ENCODE measurements at regions not wholly inside any gene's neighbourhood (a gene's known extent, or its start where the extent isn't known, plus 50 kb on each side); places are given as distances from the start of the nearest gene placed in this dataset.
"Not testable (repeated sequence)": the region's sequence is repeated elsewhere in the genome, so short reads cannot be mapped to it uniquely, and the experiment has no call there.

DNA sequence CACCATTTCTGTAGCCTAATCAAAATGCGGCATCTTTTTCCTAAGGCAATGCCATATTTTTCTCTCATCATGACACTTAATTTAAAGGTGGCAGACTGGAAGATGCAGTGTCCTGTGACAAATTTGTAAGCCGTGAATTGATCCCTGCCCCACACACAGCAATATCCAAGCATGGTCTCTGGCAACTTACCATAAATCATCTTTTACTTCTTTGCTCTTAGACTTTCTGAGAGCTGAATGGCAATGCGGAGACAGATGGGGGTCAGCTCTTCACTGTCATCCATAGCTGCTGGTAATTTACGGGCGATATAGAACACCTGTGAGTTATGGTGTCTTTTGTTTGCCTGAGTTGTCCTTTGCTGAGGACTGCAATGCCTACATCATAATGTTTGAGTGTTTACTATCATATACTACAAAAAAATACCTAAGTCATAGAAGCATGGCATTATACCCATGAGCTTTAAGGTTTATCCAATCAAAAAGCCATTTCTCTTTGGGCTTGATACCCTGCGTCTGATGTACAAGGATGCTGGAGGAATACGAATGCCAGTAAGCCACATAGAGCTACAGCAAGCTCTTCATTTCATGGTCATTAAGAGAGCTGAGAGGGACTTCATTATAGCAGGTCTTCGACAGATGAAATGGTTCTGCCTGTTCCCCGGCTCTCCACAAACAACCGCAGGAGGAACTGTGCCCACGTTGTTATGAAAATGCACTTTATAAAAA, 148.1 kb downstream of the TRIML1 start:
- DNase-seq (ENCODE audit: low spot score), result no peak

DNA sequence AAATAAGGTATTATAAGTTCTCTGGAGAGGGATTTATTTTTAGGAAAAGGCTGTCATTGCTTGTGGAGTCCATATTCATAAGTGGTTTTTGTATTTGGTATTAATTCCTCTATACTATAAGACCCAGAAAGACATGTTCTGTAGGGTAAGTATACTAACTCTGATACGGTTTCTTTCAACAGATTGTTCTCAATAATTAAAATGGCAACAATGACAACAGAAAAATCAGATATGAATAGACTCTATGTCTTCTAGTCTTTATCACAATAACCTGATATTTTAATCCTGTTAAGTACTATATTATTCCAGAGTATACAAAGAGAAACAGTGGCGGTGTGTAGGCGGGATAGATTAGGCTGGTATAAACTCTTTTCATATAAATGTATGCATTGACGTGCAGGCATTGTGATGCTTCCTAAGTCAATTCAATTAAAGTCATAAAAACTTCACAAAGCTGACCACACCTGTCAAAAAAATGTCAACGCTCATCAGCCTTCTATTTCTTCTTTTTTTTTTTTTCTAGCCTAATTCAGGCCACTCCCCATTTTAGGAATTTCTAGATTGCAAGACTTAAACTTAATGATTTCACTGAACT, 150.4 kb downstream of the TRIML1 start:
- DNase-seq (ENCODE audit: low spot score), result no peak

DNA sequence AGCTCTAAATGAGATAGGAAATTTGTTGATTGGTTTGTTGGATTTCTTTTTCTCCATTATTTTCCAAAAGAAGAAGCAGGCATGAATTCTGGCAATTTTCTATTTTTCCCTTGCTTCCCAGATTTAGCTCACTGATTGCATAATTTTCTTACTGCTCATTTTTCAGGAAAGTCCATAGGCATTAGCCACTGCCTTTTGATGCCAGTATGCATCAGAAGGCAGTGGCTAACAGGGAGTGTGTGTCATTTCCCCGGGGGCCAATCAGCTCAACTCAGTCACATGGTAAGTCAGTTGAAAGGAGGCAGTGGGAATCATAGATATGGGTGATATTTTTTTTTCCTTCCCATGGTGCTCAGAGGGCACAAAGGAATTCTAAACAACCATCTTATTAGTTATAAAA, 156.7 kb downstream of the TRIML1 start:
- DNase-seq (ENCODE audit: low spot score), result peak; percentile 19

DNA sequence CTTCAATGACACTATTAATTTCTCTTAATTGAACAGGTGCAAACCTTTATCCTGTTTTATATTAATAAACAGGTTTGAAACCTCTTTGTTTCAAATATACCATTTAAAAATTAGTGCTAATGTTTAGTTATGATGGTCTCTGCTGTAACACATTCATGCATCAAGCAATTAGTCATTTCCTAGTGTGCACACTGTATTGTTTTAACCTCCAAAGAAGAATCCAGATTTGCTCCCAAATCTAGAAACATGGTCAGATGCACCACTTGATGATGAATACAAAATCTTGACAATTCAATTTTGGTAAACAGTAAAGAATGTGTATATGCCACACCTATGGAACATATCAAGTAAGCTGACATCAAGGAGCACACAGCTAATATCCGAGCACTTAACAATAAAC, 157.1 kb downstream of the TRIML1 start:
- no peak for DNase-seq (ENCODE audit: low spot score)

DNA sequence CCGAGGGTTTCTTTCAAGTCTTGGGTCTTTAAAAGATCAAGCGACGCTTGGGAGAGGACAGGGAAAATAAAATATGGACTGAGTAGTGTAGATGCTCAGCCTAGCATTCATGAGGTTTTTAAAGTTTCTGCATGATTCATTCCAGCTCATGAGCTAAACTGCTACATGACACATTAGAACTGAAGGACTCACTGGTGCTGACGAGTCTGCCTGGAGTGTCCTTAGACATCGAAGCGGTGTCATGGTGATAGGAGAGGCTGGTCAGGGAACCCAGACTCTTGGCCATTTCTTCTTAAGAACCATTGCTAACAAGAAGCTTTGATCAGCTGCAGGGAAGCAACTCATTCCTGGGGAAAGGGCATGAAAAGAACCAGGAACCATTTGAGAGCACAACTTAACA, 158.6 kb downstream of the TRIML1 start:
- peak; percentile 55 for DNase-seq (ENCODE audit: low spot score)

DNA sequence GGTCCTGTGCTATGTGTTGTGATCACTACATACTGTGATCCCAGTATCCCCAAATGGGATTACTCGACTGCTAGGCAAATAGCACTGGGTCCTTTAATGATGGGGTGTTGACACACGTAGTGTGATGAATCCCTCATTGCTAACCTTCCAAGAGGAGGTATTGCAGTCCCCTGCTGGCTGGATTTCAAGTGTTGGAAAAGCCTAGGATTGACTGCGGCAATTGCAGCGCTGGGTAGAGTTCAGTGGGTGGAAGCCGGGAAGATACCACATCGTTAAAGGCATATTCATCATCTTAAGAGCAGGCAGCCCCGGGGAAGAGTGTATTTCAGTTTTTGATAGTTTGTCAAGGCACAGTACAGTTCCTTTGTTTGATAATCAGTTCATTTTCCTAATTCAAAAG, 159.9 kb downstream of the TRIML1 start:
- no peak for DNase-seq (ENCODE audit: low spot score)

DNA sequence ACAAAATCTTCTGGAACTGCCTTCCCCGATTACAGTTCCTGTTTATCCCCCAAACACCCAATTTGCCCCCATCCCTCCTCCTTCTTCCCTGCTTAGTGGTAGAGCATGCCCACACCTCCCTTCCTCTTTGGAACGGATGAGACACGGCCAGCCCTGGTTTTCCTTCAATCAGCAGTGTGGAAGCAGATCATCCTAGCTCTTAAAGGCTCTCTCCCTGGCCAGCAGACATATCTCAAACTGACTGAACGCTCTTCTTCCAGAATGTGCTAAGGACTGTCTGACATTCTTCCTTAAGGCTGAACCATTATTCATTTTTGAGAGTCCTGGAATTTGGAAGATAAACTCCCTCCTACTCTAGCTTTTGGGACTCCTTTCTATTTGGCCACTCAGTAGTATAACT, 161.1 kb downstream of the TRIML1 start:
- no peak for DNase-seq (ENCODE audit: low spot score)

DNA sequence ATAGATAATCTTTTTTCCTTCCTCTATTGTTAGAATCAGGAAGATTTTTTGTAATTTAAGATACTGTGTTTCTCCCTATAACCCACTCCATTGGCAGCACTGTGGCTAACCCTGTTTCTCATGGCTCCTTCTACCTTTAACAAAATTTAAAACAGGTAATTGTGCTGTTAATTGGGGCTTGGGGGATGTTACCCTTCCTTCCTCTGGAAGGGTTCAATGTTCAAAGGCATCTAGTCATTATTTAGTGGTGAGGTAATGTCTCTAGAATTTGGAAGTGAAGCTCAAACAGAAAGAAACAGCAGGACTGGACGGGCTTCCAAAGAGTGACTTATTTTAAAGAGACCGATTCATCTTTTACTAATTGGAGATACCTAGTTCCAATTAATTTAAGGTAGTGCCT, 166.4 kb downstream of the TRIML1 start:
- DNase-seq (ENCODE audit: low spot score), result no peak

DNA sequence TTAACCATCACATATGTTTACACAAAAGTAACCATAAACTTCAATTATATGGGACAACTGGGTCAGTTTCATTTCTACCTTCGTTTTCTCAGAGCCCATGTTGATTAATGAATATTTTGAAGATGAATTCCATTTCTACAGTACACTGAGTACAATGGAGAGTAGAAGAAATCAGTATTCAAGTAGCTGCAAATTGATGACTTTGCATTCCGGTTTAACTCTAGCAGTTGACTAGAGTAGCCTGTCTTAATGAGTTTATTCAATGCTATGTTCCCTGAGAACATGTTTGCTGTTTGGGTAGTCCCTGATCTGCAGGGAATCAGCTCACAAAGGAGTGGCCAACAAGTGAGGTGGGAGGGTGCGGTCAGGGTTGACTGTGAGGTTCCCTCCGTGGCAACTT, 168.3 kb downstream of the TRIML1 start:
- no peak for DNase-seq (ENCODE audit: low spot score)

DNA sequence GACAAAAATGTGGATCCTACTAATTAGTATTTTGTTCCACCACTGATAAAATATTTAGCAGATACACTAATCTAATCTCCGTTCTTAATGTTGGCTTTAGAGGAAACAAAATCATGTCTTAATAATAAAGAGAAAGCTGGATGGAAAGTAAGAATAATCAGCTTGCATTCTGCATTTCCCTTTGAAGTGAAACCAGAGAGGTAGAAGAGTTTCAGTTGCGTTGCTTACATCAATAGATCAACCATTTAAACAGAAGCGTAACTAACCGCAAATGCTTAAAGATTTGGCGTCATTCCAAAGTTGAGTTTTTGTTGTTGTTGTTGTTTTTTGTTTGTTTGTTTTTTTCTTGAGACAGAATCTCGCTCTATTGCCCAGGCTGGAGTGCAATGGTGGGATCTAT, 168.9 kb downstream of the TRIML1 start:
- no peak for DNase-seq (ENCODE audit: low spot score)

DNA sequence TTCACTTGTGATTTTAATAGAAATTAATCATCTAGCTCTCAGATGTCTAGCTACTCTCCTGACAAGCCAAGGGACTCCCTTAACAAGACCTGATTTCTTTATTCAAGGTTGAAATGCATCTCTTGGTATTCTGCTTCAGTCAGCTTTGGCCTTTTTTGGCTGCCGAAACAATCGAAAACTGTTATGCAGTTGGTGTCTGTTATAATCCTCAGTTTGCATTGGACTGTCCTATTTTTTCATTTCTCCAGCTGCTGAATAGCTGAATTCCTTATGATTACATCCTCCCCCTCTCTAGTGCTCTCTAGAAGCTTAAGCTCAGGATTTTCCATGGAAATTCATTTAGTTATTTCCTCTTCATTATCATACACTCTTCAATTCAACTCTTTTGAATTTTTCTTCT, 177.2 kb downstream of the TRIML1 start:
- no peak for DNase-seq (ENCODE audit: low spot score)

DNA sequence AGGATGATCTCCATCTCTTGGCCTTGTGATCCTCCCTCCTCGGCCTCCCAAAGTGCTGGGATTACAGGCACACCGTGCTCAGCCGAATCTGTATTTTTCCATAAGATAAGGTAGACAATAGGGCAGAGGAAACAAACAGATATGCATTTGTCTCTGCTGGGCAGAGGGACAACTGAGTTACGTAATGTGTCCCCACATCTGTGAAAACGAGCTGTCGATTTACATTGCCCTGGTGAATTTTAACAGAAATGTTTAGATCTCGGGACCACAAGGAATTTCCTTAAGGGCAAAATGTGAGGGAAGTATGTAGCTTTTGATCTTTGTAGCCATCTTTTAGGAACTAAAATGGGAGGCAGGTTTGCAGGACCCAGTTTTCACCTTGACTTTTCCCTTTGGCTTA, 189.7 kb downstream of the TRIML1 start:
- no peak for DNase-seq (ENCODE audit: low spot score)

DNA sequence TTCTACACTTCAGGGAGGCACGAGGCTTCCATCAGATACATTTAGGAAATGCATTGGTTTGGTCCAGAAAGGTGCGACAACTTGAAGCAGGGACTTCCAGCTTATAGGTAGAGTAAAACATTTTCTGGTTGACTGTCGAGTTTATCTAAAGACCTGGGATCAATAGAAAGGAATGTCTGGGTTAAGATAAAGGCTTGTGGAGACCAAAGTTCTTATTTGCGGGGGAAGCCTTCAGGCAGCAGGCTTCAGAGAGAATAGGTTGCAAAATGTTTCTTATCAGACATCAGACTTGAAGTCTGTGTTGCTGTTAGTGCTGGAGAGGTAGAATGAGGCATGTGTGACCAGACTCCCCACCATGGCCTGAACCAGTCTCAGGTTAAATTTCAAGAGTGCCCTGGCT, 190.3 kb downstream of the TRIML1 start:
- no peak for DNase-seq (ENCODE audit: low spot score)

DNA sequence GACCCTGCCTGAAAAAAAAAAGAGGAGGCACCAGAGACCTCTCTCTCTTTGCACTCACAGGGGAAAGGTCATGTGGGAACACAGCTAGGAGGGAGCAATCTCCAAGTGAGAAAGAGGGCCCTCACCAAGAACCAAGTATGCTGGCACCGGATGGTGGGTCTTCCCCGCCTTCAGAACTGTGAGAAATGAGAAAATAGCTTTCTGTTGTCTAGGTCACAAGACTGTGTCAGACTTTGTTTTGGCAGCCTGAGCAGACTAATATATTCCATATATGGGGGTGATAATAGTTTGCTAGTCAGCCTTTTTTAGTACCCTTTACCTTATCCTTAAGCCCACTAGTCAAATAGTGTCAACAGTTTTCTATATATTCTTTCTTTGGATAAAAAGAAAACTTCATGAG, 193.0 kb downstream of the TRIML1 start:
- DNase-seq (ENCODE audit: low spot score), result no peak

DNA sequence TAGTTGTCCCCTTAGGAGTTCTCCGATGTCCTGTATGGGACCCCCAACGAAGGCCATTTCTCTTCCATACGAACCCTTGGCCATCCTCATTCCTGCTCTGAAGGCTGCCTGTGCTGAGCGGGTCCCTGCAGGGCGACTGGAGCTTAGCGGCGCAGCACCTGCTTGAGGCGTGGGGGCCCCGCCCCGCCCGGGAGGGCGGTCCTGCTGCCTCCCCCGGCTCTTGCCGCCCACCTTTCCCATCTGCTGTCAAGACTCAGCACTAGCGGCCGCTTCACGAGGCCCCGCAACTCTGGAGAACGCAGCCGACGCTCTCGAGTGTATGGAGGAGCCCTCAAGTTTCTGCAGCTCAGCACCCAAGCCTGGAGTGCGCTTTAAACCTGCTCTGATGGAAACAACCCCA, 197.7 kb downstream of the TRIML1 start:
- DNase-seq (ENCODE audit: low spot score), result no peak

DNA sequence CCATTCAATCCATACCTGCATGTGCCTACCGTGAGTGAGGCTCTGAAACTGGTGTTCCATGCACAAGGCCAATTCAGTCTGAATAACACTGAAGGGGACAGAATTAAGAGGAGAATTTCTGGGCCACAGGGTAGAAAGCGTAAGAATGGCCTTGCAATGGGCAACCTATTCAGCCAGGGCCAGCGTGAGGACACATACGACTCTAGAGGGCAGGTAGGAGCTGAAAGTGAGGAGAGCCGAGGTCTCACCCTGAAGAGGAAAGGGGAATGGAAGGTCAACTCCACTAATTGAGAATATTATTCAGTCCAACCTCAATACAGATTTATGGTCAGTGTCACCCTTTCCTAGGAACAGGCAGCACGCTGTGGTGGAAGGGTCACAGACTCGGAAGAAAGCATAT, 202.2 kb downstream of the TRIML1 start:
- DNase-seq (ENCODE audit: low spot score), result no peak

DNA sequence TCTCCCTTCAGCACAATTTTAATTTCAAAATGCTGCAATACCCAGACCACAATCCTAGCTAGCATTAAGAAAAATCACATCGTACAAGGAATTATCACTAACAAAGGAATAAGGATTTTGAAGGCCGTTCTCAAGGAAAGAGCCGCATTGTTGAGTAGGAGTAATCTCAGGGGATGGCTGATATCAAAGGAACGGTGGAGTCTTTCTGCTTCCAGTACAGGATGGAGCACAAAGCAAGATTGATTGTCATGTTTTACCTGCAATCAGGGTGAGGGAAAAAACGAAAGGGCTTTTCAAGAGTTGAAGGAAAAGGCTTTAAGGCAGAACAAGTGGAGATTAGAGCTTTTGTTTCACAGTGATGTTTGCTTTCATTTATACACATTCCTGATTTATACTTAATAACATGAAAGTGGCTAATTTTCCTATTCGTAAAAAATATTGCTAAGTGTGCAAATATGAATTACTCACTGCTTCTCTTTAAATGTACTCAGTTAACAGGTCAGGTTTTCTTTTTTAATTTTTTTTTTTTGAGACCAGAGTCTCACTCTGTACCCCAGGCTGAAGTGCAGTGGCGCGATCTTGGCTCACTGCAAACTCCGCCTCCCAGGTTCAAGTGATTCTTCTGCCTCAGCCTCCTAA, 207.0 kb downstream of the TRIML1 start:
- no peak for DNase-seq (ENCODE audit: low spot score)

DNA sequence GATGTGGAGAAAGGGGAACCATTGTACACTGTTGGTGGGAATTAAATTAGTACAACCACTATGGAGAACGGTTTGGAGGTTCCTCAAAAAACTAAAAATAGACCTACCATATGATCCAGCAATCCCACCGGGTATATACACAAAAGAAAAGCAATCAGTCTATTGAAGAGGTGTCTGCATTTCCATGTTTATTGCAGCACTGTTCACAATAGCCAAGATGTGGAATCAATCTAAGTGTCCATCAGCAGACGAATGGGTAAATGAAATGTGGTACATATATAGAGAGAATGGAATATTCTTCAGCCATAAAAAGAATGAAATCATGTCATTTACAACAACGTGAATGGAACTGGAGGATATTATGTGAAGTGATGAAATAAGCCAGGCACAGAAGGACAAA, 208.1 kb downstream of the TRIML1 start:
- no peak for DNase-seq (ENCODE audit: low spot score)

DNA sequence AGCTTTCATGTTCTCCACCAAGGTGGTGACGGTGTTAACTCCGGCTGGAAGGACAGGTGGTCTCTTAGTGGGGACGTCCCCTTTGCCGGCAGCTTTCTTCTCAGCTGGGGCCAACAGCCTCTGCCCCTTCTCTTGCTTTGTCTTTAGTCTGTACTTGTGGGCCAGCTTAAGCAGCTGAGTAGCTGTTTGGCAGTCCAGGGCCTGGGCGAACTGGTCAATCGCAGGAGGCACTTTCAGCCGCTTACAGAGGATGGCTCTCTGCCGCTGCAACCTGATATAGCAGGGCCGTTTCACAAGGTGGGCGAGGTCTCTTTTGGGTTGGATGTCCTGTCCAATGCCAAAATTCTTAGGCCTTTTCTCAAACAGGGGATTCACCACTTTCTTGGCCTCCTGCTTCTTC, 210.3 kb downstream of the TRIML1 start:
- not testable (repeated sequence) for DNase-seq (ENCODE audit: low spot score)

DNA sequence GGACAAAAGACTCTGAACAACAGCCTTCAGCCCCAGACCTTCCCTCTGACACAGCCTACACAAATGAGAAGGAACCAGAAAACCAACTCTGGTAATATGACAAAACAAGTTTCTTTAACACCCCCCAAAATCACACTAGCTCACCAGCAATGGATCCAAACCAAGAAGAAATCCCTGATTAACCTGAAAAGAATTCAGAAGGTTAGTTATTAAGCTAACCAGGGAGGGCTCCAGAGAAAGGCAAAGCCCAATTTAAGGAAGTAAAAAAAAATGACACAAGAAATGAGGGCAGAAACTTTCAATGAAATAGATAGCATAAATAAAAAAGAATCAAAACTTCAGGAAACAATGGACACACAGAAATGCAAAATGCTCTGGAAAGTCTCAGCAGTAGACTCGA, 224.0 kb downstream of the TRIML1 start:
- DNase-seq (ENCODE audit: low spot score), result no peak

DNA sequence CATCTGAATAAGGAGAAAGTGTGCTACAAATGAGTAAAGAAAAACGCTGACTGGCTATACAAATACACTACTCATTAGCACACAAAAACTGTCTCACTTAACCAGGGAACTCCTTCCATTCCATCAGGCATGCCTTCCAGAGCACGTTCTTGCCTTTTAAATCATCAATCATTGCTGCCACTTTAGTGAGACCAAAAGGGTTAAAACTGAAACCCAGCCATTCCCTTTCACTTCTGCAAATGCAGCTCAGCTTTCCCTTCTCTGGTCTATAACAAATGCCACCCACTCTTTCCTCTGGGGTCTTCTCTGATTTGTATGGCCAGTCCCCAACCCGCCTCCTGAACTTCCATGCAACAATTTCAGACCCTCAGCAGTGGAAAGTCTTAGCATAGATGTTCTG, 231.5 kb downstream of the TRIML1 start:
- no peak for DNase-seq (ENCODE audit: low spot score)

DNA sequence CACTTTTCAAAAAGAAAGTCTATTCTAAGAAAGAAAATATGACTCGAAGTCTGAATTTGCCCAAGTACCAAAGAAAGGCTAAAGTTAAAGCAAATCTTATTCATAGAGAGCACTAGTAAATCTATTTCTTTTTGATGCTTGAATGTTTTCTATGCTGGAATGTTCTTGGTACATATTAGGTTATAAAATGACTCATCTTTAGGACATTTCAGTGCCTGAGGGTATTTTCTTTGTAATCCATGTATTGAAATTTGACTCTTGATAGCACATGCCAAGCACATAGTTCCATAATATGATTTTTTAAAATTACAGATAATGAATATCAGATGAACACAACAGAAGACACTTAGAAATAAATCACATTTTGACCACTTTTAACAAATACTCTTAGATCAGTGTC, 232.8 kb downstream of the TRIML1 start:
- DNase-seq (ENCODE audit: low spot score), result no peak

DNA sequence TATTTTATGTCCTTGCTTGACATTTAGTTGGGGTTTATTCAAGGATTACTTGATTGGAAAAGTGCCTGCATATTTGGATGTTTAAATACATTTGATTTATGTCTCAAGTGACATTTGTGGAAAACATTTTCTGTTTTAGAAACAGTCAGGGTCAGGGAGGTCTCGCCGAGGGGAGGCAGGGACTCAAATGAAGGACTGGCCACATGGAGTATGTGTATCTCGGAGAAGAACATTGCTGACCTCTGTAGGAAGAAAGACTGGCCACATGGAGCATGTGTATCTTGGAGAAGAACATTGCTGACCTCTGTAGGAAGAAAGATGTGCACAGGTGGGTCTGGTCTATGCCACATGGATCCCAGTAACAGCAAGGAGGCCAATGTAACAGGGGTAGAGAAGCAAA, 233.6 kb downstream of the TRIML1 start:
- DNase-seq (ENCODE audit: low spot score), result peak; percentile 46

DNA sequence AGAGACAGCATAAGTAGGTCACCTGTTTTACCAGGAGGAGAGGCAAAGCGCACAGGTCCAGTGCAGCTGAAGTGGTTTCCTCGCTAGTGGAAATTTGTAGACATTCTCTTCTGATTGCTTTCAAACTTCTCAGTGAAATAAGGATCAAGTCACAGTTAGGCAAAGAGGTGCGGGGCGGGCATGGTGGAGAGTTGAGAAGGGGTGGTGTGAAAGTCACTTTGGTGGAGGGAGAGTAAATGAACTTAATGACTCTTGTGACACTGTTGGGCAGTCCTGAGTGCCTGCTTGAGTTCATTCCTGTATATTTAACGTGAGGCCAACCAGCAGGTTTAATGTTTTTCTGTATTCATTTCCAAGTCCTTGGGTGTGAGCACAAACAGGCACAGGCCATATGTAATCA, 235.6 kb downstream of the TRIML1 start:
- DNase-seq (ENCODE audit: low spot score), result no peak
